PC-9 (cell line): ENCODE measurements at regions not wholly inside any gene's neighbourhood (a gene's known extent, or its start where the extent isn't known, plus 50 kb on each side); places are given as distances from the start of the nearest gene placed in this dataset.

ENCODE experiments used
- CTCF ChIP-seq: fragments of 200-600 bp; sonication (generic); conservative IDR thresholded peaks from 2 replicates; pipeline ENCODE4 v1.6.1; 2017; ENCODE audit warnings: mixed run types, antibody characterized with exemption, mild to moderate bottlenecking, moderate library complexity
- EZH2 ChIP-seq: fragments of 200-600 bp; sonication (generic); IDR thresholded peaks from 2 replicates; pipeline ENCODE4 v1.8.0; 2017; ENCODE audit warnings: antibody characterized with exemption, low read depth

GRCh38 chr17:72222661-72223380, 102.0 kb downstream of the SOX9 start:
- TF ChIP-seq CTCF (no peak), EZH2 (no peak)
